ENCODE measurements at regions not wholly inside any gene's neighbourhood (a gene's known extent, or its start where the extent isn't known, plus 50 kb on each side); places are given as distances from the start of the nearest gene placed in this dataset.

DNA sequence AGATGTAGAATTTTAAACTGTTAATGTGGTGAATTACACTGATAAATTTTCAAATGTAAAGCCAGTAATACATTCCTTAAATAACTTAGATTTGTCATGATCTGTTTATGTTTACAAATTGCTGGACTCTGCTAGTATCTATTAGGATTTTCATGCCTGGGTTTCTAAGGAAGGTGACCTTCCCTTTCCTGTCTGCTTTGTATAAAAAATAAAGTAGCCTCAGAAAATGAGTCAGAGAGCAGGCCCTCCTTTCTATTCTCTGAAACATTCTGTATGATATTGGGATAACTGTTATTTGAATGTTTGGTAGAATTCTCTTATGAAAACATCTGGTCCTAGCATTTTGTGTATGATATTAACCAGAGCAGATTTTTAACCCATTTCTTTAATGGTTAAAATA lies 255.3 kb downstream of the SYK start:
- TF ChIP-seq POLR2A (IDR thresholded peaks at IDR 0.05) (no peak), POLR2AphosphoS5 (IDR thresholded peaks at IDR 0.05) (no peak)
